HCT116 (cell line): ENCODE measurements at regions not wholly inside any gene's neighbourhood (a gene's known extent, or its start where the extent isn't known, plus 50 kb on each side); places are given as distances from the start of the nearest gene placed in this dataset.

Source experiments
- ATAC-seq: fragments of 200-7000 bp; cut with Tn5 transposase; 2 replicates; pipeline ENCODE4 v1.9.1; 2020; ENCODE audit warnings: mild to moderate bottlenecking, moderate library complexity
- BruUV-seq: library from RNA; stranded (reverse); fragments of 400-500 nt; replicated peaks from 2 replicates; lab custom pipeline; 2021; lab: Mats Ljungman, UMichigan
- CTCF ChIA-PET: fragments of 300-600 bp; sonication (Branson Sonifier 250); formaldehyde crosslinking; loops from one replicate; lab custom pipeline; 2021; ENCODE audit warnings: antibody characterized with exemption; lab: Charles Lee
- POLR2A ChIA-PET: fragments of 300-600, 350-600 bp; sonication (Branson Sonifier 250); formaldehyde crosslinking; loops from one replicate; lab custom pipeline; 2021; ENCODE audit warnings: antibody characterized with exemption; lab: Charles Lee
- RAD21 ChIA-PET, 2 experiments: fragments of 300-600 bp; sonication (Branson Sonifier 250); formaldehyde crosslinking; loops; one replicate each; lab custom pipeline; 2023; ENCODE audit warnings: low total read pairs in 2 of 2; ENCODE audit not compliant: uncharacterized antibody in 2 of 2, unreplicated experiment in 2 of 2, low non-redundant PET in 1 of 2; lab: Charles Lee
- DNase-seq: peaks from one replicate; pipeline ENCODE4 v3.0.0-alpha.2; 2010; ENCODE audit warnings: low read depth, low spot score
- H2AFZ ChIP-seq: fragments of 200-600 bp; shearing (Covaris generic), sonication (generic); 2 replicates; pipeline ENCODE4 v1.6.1; 2017; ENCODE audit warnings: low read depth, mixed run types, mixed read lengths, antibody characterized with exemption, low read length; ENCODE audit not compliant: poor library complexity, severe bottlenecking
- H3K27ac ChIP-seq: 2 replicates; pipeline ENCODE4 v1.5.1; 2012; ENCODE audit warnings: low read depth, low read length
- H3K27me3 ChIP-seq: fragments of 200-600 bp; sonication (generic); 2 replicates; pipeline ENCODE4 v1.6.1; 2016; ENCODE audit warnings: mixed run types, low read length, mixed read lengths; ENCODE audit not compliant: insufficient read depth
- H3K36me3 ChIP-seq, 2 experiments: fragments of 200-500 bp in 1 of 2; fragments of 200-600 bp in 1 of 2; sonication (Bioruptor generic) in 1 of 2; sonication (generic) in 1 of 2; 2 replicates each; pipeline versions ENCODE4 v1.5.1 to v1.6.1; 2014 to 2016; ENCODE audit warnings: low read length in 2 of 2, inconsistent platforms in 1 of 2, mixed read lengths in 1 of 2, mixed run types in 1 of 2; ENCODE audit not compliant: insufficient read depth in 2 of 2, control insufficient read depth in 1 of 2
- H3K4me1 ChIP-seq, 2 experiments: fragments of 200-600 bp in 1 of 2; sonication (generic) in 1 of 2; 2 replicates each; pipeline versions ENCODE4 v1.5.1 to v1.6.1; 2012 to 2017; ENCODE audit warnings: low read length in 2 of 2, inconsistent platforms in 1 of 2, mild to moderate bottlenecking in 1 of 2, mixed read lengths in 1 of 2, mixed run types in 1 of 2, moderate library complexity in 1 of 2; ENCODE audit not compliant: insufficient read depth in 2 of 2, control insufficient read depth in 1 of 2
- H3K4me2 ChIP-seq: fragments of 200-600 bp; sonication (generic); 2 replicates; pipeline ENCODE4 v1.6.1; 2017; ENCODE audit warnings: mixed run types, low read length, mixed read lengths
- H3K4me3 ChIP-seq, 2 experiments: fragments of 200-600 bp in 1 of 2; sonication (generic) in 1 of 2; replicated peaks in 1 of 2; 2 replicates each; pipeline ENCODE4 v1.5.1; 2011 to 2016; ENCODE audit warnings: low read length in 2 of 2, control low read depth in 1 of 2, low read depth in 1 of 2, mild to moderate bottlenecking in 1 of 2, mixed read lengths in 1 of 2, mixed run types in 1 of 2
- H3K79me2 ChIP-seq: fragments of 200-600 bp; sonication (generic); 2 replicates; pipeline ENCODE4 v1.6.1; 2017; ENCODE audit warnings: mild to moderate bottlenecking, mixed run types, low read length, moderate library complexity, mixed read lengths; ENCODE audit not compliant: insufficient read depth
- H3K9ac ChIP-seq: fragments of 200-600 bp; sonication (generic); 2 replicates; pipeline ENCODE4 v1.6.1; 2016; ENCODE audit warnings: low read length, mixed read lengths
- H3K9me2 ChIP-seq: fragments of 200-600 bp; sonication (generic), shearing (Covaris generic); 2 replicates; pipeline ENCODE4 v1.6.1; 2017; ENCODE audit warnings: mixed run types, mild to moderate bottlenecking, moderate library complexity; ENCODE audit not compliant: insufficient read depth
- H3K9me3 ChIP-seq, 2 experiments: fragments of 200-500 bp in 1 of 2; fragments of 200-600 bp in 1 of 2; sonication (Bioruptor generic) in 1 of 2; sonication (generic) in 1 of 2; 2 replicates each; pipeline ENCODE4 v1.6.1; 2014 to 2017; ENCODE audit warnings: low read length in 2 of 2, mixed read lengths in 2 of 2, inconsistent platforms in 1 of 2, low read depth in 1 of 2, mild to moderate bottlenecking in 1 of 2, mixed run types in 1 of 2, moderate library complexity in 1 of 2; ENCODE audit not compliant: control insufficient read depth in 1 of 2, insufficient read depth in 1 of 2
- H4K20me1 ChIP-seq: fragments of 200-600 bp; sonication (generic), shearing (Covaris generic); 2 replicates; pipeline ENCODE4 v1.6.1; 2017; ENCODE audit warnings: mixed run types, mild to moderate bottlenecking, moderate library complexity; ENCODE audit not compliant: insufficient read depth
- CBX3 ChIP-seq: IDR thresholded peaks from 2 replicates; pipeline ENCODE4 v1.6.1; 2012; ENCODE audit warnings: low read depth
- ELF1 ChIP-seq: IDR thresholded peaks from 2 replicates; pipeline ENCODE4 v1.6.1; 2012; ENCODE audit warnings: low read depth, borderline replicate concordance
- EZH2phosphoT487 ChIP-seq: fragments of 200-600 bp; IDR thresholded peaks from 2 replicates; pipeline ENCODE4 v1.6.1; 2018; ENCODE audit warnings: antibody characterized with exemption, borderline replicate concordance
- FOSL1 ChIP-seq: IDR thresholded peaks from 2 replicates; pipeline ENCODE4 v1.6.1; 2012; ENCODE audit warnings: low read depth
- JUND ChIP-seq: IDR thresholded peaks from 2 replicates; pipeline ENCODE4 v1.6.1; 2012
- MAX ChIP-seq: IDR thresholded peaks from 2 replicates; pipeline ENCODE4 v1.6.1; 2012
- POLR2A ChIP-seq: IDR thresholded peaks from 2 replicates; pipeline ENCODE4 v1.7.0; 2011; ENCODE audit warnings: borderline replicate concordance; ENCODE audit not compliant: insufficient read depth, insufficient read length; ENCODE audit errors: extremely low read depth
- POLR2AphosphoS5 ChIP-seq: IDR thresholded peaks from 2 replicates; pipeline ENCODE4 v1.6.1; 2011; ENCODE audit warnings: mild to moderate bottlenecking, low read depth, low read length, moderate library complexity
- SIN3A ChIP-seq: IDR thresholded peaks from 2 replicates; pipeline ENCODE4 v1.6.1; 2012; ENCODE audit warnings: low read depth
- SP1 ChIP-seq: IDR thresholded peaks from 2 replicates; pipeline ENCODE4 v1.6.1; 2012; ENCODE audit warnings: low read depth
- TCF7L2 ChIP-seq: IDR thresholded peaks from 2 replicates; pipeline ENCODE4 v1.7.0; 2011; ENCODE audit warnings: borderline replicate concordance, inconsistent platforms; ENCODE audit not compliant: insufficient read depth, insufficient read length; ENCODE audit errors: extremely low read depth
- YY1 ChIP-seq: IDR thresholded peaks from 2 replicates; pipeline ENCODE4 v1.6.1; 2011; ENCODE audit warnings: low read length, low read depth, moderate library complexity, mild to moderate bottlenecking; ENCODE audit not compliant: insufficient replicate concordance; ENCODE audit errors: extremely low read depth
- ZBTB33 ChIP-seq: IDR thresholded peaks from 2 replicates; pipeline ENCODE4 v1.6.1; 2011; ENCODE audit warnings: mild to moderate bottlenecking, low read length, moderate library complexity; ENCODE audit not compliant: insufficient replicate concordance; ENCODE audit errors: extremely low read depth
- ZFX ChIP-seq: fragments of 450-650 bp; IDR thresholded peaks from 2 replicates; pipeline ENCODE4 v1.6.1; 2017
- intact Hi-C: fragments of 100-400 bp; cut with micrococcal nuclease; formaldehyde crosslinking; loops from 2 replicates; pipeline ENCODE4 v1.10.0; 2022
- TF ChIP-seq, protein P1 (sequence below): IDR thresholded peaks from 2 replicates; pipeline ENCODE4 v1.6.1; 2012; ENCODE audit warnings: low read depth

DNA sequence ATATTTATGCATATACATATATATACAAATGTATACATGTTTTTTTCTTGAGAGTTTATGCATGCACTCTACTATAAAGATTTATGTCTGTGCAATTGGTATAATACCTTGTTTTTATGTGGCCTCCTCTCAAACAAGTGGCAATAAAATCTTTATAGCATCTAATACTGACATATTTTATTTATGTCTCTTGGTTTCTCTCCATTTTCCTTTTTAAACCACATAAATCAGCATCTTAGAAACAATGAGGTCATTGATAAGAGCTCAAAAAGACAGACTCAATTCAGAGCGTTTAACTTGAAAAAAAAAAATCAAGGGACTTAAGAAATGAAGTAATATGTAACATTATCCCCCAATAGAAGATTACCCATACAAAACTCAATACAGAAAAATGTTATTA, 1442.2 kb upstream of the ALCAM start:
- POLR2A ChIA-PET: no interaction called here
- no peak for DNase-seq
- no TSS peak for BruUV-seq
- no peak for ATAC-seq
- intact Hi-C loops: no loop called here
- Histone ChIP-seq H3K36me3 (no peaks in the 10 kb centered on the region), H3K9ac (no peak overlapping the region), H3K9me2 (no peaks in the 10 kb centered on the region), H3K4me3 (no peak overlapping the region), H3K4me2 (no peak overlapping the region), H3K79me2 (no peaks in the 10 kb centered on the region), H3K4me1 (no peaks in the 10 kb centered on the region), H3K27me3 (no peaks in the 10 kb centered on the region), H2AFZ (peak overlapping the region; percentile 45), H3K9me3 (no peaks in the 10 kb centered on the region), H3K27ac (no peak overlapping the region), H4K20me1 (no peaks in the 10 kb centered on the region)
- RAD21 ChIA-PET: no interaction called here
- CTCF ChIA-PET: no interaction called here
- TF ChIP-seq POLR2A (no peak), SIN3A (no peak), SP1 (no peak), POLR2AphosphoS5 (no peak), EZH2phosphoT487 (no peak), CBX3 (no peak), ELF1 (no peak), ZFX (no peak), MAX (no peak), JUND (no peak), FOSL1 (no peak), TCF7L2 (no peak), ZBTB33 (no peak), YY1 (no peak)
- TF ChIP-seq, protein P1, sequence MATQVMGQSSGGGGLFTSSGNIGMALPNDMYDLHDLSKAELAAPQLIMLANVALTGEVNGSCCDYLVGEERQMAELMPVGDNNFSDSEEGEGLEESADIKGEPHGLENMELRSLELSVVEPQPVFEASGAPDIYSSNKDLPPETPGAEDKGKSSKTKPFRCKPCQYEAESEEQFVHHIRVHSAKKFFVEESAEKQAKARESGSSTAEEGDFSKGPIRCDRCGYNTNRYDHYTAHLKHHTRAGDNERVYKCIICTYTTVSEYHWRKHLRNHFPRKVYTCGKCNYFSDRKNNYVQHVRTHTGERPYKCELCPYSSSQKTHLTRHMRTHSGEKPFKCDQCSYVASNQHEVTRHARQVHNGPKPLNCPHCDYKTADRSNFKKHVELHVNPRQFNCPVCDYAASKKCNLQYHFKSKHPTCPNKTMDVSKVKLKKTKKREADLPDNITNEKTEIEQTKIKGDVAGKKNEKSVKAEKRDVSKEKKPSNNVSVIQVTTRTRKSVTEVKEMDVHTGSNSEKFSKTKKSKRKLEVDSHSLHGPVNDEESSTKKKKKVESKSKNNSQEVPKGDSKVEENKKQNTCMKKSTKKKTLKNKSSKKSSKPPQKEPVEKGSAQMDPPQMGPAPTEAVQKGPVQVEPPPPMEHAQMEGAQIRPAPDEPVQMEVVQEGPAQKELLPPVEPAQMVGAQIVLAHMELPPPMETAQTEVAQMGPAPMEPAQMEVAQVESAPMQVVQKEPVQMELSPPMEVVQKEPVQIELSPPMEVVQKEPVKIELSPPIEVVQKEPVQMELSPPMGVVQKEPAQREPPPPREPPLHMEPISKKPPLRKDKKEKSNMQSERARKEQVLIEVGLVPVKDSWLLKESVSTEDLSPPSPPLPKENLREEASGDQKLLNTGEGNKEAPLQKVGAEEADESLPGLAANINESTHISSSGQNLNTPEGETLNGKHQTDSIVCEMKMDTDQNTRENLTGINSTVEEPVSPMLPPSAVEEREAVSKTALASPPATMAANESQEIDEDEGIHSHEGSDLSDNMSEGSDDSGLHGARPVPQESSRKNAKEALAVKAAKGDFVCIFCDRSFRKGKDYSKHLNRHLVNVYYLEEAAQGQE: no peak
- TF ChIP-seq, all 23 proteins: peak for 0
